GM23338 (cell line): ENCODE measurements at regions not wholly inside any gene's neighbourhood (a gene's known extent, or its start where the extent isn't known, plus 50 kb on each side); places are given as distances from the start of the nearest gene placed in this dataset.

Experiments used
- CTCF ChIP-seq, 2 experiments: fragments of 200-600 bp in 1 of 2; sonication (generic) in 1 of 2; conservative IDR thresholded peaks; 2 replicates each; pipeline versions ENCODE4 v1.5.1 to v1.6.1; 2016 to 2017; ENCODE audit warnings: antibody characterized with exemption in 2 of 2, low read depth in 2 of 2, mild to moderate bottlenecking in 2 of 2, moderate library complexity in 1 of 2
- EZH2 ChIP-seq: fragments of 200-600 bp; sonication (generic); IDR thresholded peaks from one replicate; pipeline ENCODE4 v1.8.0; 2017; ENCODE audit warnings: antibody characterized with exemption, mild to moderate bottlenecking, low read depth; ENCODE audit not compliant: unreplicated experiment
- EZH2phosphoT487 ChIP-seq: fragments of 200-600 bp; sonication (generic); IDR thresholded peaks from one replicate; pipeline ENCODE4 v1.8.1; 2018; ENCODE audit warnings: antibody characterized with exemption; ENCODE audit not compliant: unreplicated experiment
- JUNB ChIP-seq: IDR thresholded peaks from one replicate; pipeline ENCODE4 v1.6.1; 2016; ENCODE audit warnings: antibody characterized with exemption; ENCODE audit not compliant: unreplicated experiment
- NANOG ChIP-seq: IDR thresholded peaks from 2 replicates; pipeline ENCODE4 v1.6.1; 2016; ENCODE audit warnings: antibody characterized with exemption, borderline replicate concordance
- POLR2AphosphoS5 ChIP-seq: IDR thresholded peaks from 2 replicates; pipeline ENCODE4 v1.6.1; 2016; ENCODE audit warnings: antibody characterized with exemption, low read depth
- REST ChIP-seq: IDR thresholded peaks from one replicate; pipeline ENCODE4 v1.6.1; 2018; ENCODE audit warnings: antibody characterized with exemption; ENCODE audit not compliant: unreplicated experiment
- STAT1 ChIP-seq: IDR thresholded peaks from one replicate; pipeline ENCODE4 v1.6.1; 2016; ENCODE audit warnings: antibody characterized with exemption; ENCODE audit not compliant: unreplicated experiment
- ZNF114 ChIP-seq: fragments of 250-450 bp; sonication (Bioruptor Pico); IDR thresholded peaks from 2 replicates; pipeline ENCODE4 v1.5.0; 2020; ENCODE audit warnings: mild to moderate bottlenecking, moderate library complexity
- ZNF331 ChIP-seq: fragments of 250-450 bp; sonication (Bioruptor Pico); IDR thresholded peaks from 2 replicates; pipeline ENCODE4 v1.5.0; 2020; ENCODE audit warnings: low read depth, mild to moderate bottlenecking, moderate library complexity
- ZNF462 ChIP-seq: fragments of 250-450 bp; sonication (Bioruptor Pico); IDR thresholded peaks from 2 replicates; pipeline ENCODE4 v1.5.0; 2020; ENCODE audit warnings: mild to moderate bottlenecking, moderate library complexity

- TF ChIP-seq CTCF (conservative IDR thresholded peaks at IDR 0.05; ENCODE audit: low read depth in 2 of 2) (no peak), EZH2 (no peak), ZNF462 (no peak), EZH2phosphoT487 (no peak), JUNB (no peak), ZNF331 (CRISPR knock-in tag) (no peak), REST (no peak), STAT1 (no peak), POLR2AphosphoS5 (no peak), ZNF114 (CRISPR knock-in tag) (no peak), NANOG (no peak)
Observed at GRCh38 chr9:8232726-8233125, 433.1 kb upstream of the DMAC1 start.
